ENCODE measurements at regions not wholly inside any gene's neighbourhood (a gene's known extent, or its start where the extent isn't known, plus 50 kb on each side); places are given as distances from the start of the nearest gene placed in this dataset.
"Not testable (repeated sequence)": the region's sequence is repeated elsewhere in the genome, so short reads cannot be mapped to it uniquely, and the experiment has no call there.

DNA sequence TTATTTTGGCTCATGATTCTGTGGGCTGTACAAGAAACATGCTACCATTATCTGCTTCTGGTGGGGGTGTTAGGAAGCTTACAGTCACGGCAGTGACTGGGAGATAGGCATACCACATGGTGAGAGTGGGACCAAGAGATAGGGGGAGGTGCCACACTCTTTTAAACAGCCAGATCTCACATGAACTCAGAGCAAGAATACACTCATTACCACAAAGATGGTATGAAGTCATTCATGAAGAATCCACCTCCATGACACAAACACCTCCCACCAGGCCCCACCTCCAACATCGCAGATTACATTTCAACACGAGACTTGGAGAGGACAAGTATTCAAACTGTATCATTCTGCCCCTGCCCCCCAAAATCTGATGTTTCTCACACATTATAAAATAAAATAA is 2396.7 kb downstream of the PCDH7 start:
- no peak overlapping the region for H3K4me3 Mint-ChIP-seq
- no peak for DNase-seq (ENCODE audit: low spot score)
- Histone ChIP-seq H3K9me3 (ENCODE audit: low read depth) (no peaks in the 10 kb centered on the region), H3K4me3 (no peak overlapping the region), H3K27me3 (no peaks in the 10 kb centered on the region), H3K27ac (no peak overlapping the region), H2AFZ (replicated peaks) (no peak overlapping the region), H3K79me2 (ENCODE audit: low read depth) (no peaks in the 10 kb centered on the region), H3F3A (ENCODE audit: low read depth) (no peaks in the 10 kb centered on the region), H3K36me3 (no peaks in the 10 kb centered on the region), H3K4me1 (no peaks in the 10 kb centered on the region), H3K4me2 (no peak overlapping the region), H4K20me1 (ENCODE audit: low read depth) (no peaks in the 10 kb centered on the region), H3K9ac (no peak overlapping the region)
- TF ChIP-seq, protein P1, sequence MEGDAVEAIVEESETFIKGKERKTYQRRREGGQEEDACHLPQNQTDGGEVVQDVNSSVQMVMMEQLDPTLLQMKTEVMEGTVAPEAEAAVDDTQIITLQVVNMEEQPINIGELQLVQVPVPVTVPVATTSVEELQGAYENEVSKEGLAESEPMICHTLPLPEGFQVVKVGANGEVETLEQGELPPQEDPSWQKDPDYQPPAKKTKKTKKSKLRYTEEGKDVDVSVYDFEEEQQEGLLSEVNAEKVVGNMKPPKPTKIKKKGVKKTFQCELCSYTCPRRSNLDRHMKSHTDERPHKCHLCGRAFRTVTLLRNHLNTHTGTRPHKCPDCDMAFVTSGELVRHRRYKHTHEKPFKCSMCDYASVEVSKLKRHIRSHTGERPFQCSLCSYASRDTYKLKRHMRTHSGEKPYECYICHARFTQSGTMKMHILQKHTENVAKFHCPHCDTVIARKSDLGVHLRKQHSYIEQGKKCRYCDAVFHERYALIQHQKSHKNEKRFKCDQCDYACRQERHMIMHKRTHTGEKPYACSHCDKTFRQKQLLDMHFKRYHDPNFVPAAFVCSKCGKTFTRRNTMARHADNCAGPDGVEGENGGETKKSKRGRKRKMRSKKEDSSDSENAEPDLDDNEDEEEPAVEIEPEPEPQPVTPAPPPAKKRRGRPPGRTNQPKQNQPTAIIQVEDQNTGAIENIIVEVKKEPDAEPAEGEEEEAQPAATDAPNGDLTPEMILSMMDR (IDR thresholded peaks at IDR 0.05), result no peak
- TF ChIP-seq EZH2phosphoT487 (IDR thresholded peaks at IDR 0.05), result no peak
- no peak for TF ChIP-seq EZH2 (IDR thresholded peaks at IDR 0.05)
- H3K36me3 Mint-ChIP-seq, result no peaks in the 10 kb centered on the region
- H3K27ac Mint-ChIP-seq, result no peak overlapping the region
- no peaks in the 10 kb centered on the region for H3K27me3 Mint-ChIP-seq (ENCODE audit: insufficient read depth, low read depth)
- H3K4me1 Mint-ChIP-seq, result no peaks in the 10 kb centered on the region
- peaks cover 5% of the 10 kb centered on the region for H3K9me3 Mint-ChIP-seq

DNA sequence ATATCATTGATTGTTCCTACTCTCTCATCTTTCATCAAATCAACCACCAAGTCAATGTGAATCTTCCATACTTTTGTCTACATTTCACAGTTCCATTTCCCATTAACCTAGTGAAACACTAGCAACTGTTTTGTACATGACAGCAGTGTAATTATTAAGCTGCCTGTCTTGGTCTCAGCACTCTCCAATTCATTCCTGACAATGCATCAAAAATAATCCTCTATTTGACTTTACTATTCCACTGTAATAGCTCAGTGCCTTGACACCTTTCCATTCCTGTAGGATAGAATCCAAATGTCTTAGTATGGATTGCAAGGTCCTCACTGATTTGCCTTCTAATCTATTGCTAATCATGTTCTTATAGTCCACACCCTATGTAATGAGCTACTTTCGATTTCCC is 2405.8 kb downstream of the PCDH7 start:
- Histone ChIP-seq H3K4me3 (no peak overlapping the region), H3K36me3 (no peaks in the 10 kb centered on the region), H3K4me1 (no peaks in the 10 kb centered on the region), H2AFZ (replicated peaks) (no peak overlapping the region), H3K79me2 (ENCODE audit: low read depth) (no peaks in the 10 kb centered on the region), H3F3A (ENCODE audit: low read depth) (no peaks in the 10 kb centered on the region), H4K20me1 (ENCODE audit: low read depth) (no peaks in the 10 kb centered on the region), H3K27ac (no peak overlapping the region), H3K9ac (no peak overlapping the region), H3K27me3 (no peaks in the 10 kb centered on the region), H3K9me3 (ENCODE audit: low read depth) (no peaks in the 10 kb centered on the region), H3K4me2 (no peak overlapping the region)
- H3K27ac Mint-ChIP-seq, result no peak overlapping the region
- no peak overlapping the region for H3K4me3 Mint-ChIP-seq
- H3K4me1 Mint-ChIP-seq, result no peaks in the 10 kb centered on the region
- TF ChIP-seq, protein P1 (IDR thresholded peaks at IDR 0.05), result no peak
- no peak for TF ChIP-seq EZH2phosphoT487 (IDR thresholded peaks at IDR 0.05)
- no peak for TF ChIP-seq EZH2 (IDR thresholded peaks at IDR 0.05)
- H3K36me3 Mint-ChIP-seq, result no peaks in the 10 kb centered on the region
- no peaks in the 10 kb centered on the region for H3K27me3 Mint-ChIP-seq (ENCODE audit: insufficient read depth, low read depth)
- H3K9me3 Mint-ChIP-seq, result no peaks in the 10 kb centered on the region
- no peak for DNase-seq (ENCODE audit: low spot score)

DNA sequence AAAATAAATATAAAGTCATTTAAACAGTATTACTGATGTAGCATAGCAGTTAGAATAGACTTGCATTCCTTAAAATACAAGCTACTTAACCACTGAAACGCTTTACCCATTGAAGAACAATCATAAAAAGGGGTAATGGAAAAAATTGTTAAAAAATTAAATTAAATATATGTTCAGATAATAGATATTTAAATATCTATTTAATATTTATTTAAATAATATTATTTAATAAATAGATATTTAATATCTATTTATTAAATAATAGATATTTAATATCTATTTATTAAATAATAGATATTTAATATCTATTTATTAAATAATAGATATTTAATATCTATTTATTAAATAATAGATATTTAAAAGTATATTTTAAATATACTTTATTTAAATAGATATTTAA is 2410.5 kb downstream of the PCDH7 start:
- not testable (repeated sequence) for H3K27ac Mint-ChIP-seq; H3K27me3 Mint-ChIP-seq (ENCODE audit: insufficient read depth, low read depth); H3K36me3 Mint-ChIP-seq; H3K9me3 Mint-ChIP-seq; DNase-seq (ENCODE audit: low spot score); H3F3A ChIP-seq (ENCODE audit: low read depth); H3K4me3 ChIP-seq; H3K36me3 ChIP-seq; H2AFZ ChIP-seq (replicated peaks); H3K27me3 ChIP-seq; H3K79me2 ChIP-seq (ENCODE audit: low read depth); H3K4me2 ChIP-seq; H3K27ac ChIP-seq; H3K4me3 Mint-ChIP-seq; H3K9me3 ChIP-seq (ENCODE audit: low read depth); H3K4me1 Mint-ChIP-seq; H4K20me1 ChIP-seq (ENCODE audit: low read depth); H3K4me1 ChIP-seq; H3K9ac ChIP-seq

DNA sequence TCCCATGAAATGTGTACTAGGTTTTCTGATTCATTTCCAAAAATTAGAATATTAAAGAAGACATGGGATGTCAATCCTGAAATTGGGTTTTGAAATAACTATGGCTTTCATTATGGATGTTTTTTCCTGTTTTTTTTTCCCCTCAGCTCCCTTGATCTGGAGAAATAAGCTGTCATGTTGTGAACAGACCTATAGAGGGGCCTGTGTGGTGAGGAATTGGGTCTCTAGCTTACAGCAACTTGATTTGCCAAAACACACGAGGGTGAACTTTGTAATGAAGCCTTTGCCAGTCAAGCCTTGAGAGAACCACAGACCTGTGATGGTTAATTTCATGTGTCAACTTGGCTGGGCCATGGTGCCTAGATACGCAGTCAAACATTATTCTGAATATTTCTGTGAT is 2413.6 kb downstream of the PCDH7 start:
- no peak overlapping the region for H3K4me3 Mint-ChIP-seq

More for the DNA sequence above, 2413.6 kb downstream of the PCDH7 start:
- H3K4me1 Mint-ChIP-seq, result no peaks in the 10 kb centered on the region
- Histone ChIP-seq H3K36me3 (no peaks in the 10 kb centered on the region), H3K27me3 (no peaks in the 10 kb centered on the region), H3K79me2 (ENCODE audit: low read depth) (no peaks in the 10 kb centered on the region), H3K4me2 (no peak overlapping the region), H4K20me1 (ENCODE audit: low read depth) (no peaks in the 10 kb centered on the region), H3K9me3 (ENCODE audit: low read depth) (no peaks in the 10 kb centered on the region), H3K4me3 (no peak overlapping the region), H3K9ac (no peak overlapping the region), H2AFZ (replicated peaks) (no peak overlapping the region), H3K4me1 (no peaks in the 10 kb centered on the region), H3K27ac (no peak overlapping the region), H3F3A (ENCODE audit: low read depth) (no peaks in the 10 kb centered on the region)
- no peak overlapping the region for H3K27ac Mint-ChIP-seq
- DNase-seq (ENCODE audit: low spot score), result peak; percentile 21
- H3K9me3 Mint-ChIP-seq, result no peaks in the 10 kb centered on the region
- H3K27me3 Mint-ChIP-seq (ENCODE audit: insufficient read depth, low read depth), result no peaks in the 10 kb centered on the region
- H3K36me3 Mint-ChIP-seq, result no peaks in the 10 kb centered on the region
- no peak for TF ChIP-seq EZH2phosphoT487 (IDR thresholded peaks at IDR 0.05)
- TF ChIP-seq, protein P1 (IDR thresholded peaks at IDR 0.05), result no peak
- TF ChIP-seq EZH2 (IDR thresholded peaks at IDR 0.05), result no peak

Measured in neural progenitor cell (in vitro differentiated cells).